ENCODE measurements at regions not wholly inside any gene's neighbourhood (a gene's known extent, or its start where the extent isn't known, plus 50 kb on each side); places are given as distances from the start of the nearest gene placed in this dataset.

DNA sequence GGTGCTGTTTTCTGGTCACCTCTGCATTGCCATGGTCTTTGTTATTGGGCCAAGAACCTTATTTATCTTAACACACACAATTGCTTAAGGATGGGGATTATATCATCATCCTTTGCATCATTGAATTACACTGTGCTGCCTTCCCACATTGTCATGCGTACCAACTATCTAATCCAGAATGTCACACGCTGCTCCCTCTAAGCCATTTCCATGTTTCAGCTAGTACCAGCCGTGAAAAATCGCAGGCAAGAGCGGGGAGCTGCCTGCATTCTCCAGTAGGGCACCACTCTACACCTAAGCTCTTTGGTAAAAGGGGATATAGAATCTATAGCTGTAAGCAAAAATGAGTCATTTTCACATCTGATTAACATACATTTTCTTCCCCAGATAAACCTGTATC is 277.0 kb downstream of the PRL start:
- no peaks in the 10 kb centered on the region for H3K27me3 Mint-ChIP-seq
- peaks cover 2% of the 10 kb centered on the region for H3K36me3 Mint-ChIP-seq
- peaks cover 8% of the 10 kb centered on the region for H3K9me3 Mint-ChIP-seq (ENCODE audit: low read depth)
- no peak overlapping the region for H3K4me3 Mint-ChIP-seq
- no peak overlapping the region for H3K27ac Mint-ChIP-seq
- H3K4me1 Mint-ChIP-seq (ENCODE audit: low read depth): no peaks in the 10 kb centered on the region

DNA sequence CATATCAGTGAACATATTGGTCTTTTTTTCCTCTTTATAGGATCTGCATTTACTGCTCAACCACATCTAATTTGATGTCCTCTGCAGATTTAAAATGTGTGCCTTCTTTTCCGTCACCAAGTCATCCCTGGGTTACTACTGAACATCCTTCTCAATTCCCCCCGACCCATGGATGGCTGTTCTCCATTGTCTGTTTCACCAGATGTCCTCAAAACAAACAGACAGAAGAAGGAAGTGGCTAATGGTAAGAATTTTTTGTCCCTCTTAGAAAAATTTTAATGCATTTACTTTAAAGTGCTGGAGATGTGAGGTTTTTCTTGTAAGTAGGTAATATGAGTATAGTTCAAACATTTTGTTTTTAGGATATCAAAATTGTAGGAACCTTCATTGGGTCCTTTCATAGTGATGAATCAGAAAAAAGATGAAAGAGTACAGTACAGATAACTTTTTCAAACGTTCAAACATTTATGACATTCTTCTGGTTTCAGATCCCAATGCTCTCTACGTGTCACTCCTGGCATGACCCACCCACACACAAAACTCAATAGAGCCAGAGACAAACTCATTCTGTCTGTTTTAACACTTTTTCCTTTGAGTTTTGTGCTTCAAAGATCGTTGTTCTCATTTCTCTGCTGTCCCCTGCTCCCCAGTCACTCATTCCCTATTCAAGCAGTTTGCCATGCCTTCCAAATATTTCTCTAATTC is 276.4 kb downstream of the PRL start:
- peaks cover 2% of the 10 kb centered on the region for H3K36me3 Mint-ChIP-seq
- peaks cover 8% of the 10 kb centered on the region for H3K9me3 Mint-ChIP-seq (ENCODE audit: low read depth)
- H3K27me3 Mint-ChIP-seq: no peaks in the 10 kb centered on the region
- no peak overlapping the region for H3K27ac Mint-ChIP-seq
- peaks cover 4% of the 10 kb centered on the region for H3K4me1 Mint-ChIP-seq (ENCODE audit: low read depth)
- H3K4me3 Mint-ChIP-seq: no peak overlapping the region

DNA sequence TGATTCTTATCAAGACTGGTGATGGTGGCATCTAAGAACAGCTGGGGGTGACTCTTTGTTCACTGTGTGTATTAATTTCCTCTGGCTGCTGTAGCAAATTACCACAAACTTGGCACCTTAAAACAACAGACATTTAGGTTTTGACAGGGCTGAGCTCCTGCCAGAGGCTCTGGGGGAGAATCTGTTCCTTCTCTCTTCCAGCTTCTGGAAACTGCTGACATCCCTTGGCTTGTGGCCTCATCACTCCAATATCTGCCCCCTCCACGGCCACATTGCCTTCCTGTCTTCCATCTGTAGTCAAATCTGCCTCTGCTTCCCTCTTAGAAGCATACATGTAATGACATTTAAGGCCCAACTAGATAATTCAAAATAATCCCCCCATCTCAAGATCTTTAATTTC is 274.9 kb downstream of the PRL start:
- Mint-ChIP-seq H3K36me3 (peaks cover 2% of the 10 kb centered on the region), H3K27me3 (no peaks in the 10 kb centered on the region), H3K4me1 (ENCODE audit: low read depth) (peaks cover 14% of the 10 kb centered on the region), H3K27ac (no peak overlapping the region), H3K9me3 (ENCODE audit: low read depth) (peaks cover 8% of the 10 kb centered on the region), H3K4me3 (no peak overlapping the region)

DNA sequence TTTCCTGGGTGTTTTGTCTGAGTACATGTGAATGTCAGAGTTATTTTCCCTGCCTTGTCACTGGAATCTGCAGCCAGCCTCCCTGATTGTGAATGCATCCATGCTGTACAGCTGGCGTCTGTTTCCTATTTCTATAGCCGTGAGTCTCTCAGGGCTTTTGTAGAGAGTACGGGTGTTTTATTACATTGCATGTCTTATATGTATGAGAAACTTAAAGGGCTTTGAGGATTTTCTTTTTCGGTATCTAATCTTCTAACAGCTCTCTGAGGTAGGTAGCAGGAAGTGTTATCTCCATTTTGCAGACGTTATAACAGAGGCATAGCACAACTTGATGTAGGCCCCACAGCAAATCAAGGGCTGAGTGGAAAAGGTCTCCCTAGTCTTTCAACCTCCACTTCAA is 272.9 kb downstream of the PRL start:
- H3K4me1 Mint-ChIP-seq (ENCODE audit: low read depth): peaks cover 24% of the 10 kb centered on the region
- H3K36me3 Mint-ChIP-seq: peaks cover 2% of the 10 kb centered on the region
- H3K27ac Mint-ChIP-seq: no peak overlapping the region
- H3K4me3 Mint-ChIP-seq: no peak overlapping the region
- no peaks in the 10 kb centered on the region for H3K27me3 Mint-ChIP-seq
- peaks cover 8% of the 10 kb centered on the region for H3K9me3 Mint-ChIP-seq (ENCODE audit: low read depth)

DNA sequence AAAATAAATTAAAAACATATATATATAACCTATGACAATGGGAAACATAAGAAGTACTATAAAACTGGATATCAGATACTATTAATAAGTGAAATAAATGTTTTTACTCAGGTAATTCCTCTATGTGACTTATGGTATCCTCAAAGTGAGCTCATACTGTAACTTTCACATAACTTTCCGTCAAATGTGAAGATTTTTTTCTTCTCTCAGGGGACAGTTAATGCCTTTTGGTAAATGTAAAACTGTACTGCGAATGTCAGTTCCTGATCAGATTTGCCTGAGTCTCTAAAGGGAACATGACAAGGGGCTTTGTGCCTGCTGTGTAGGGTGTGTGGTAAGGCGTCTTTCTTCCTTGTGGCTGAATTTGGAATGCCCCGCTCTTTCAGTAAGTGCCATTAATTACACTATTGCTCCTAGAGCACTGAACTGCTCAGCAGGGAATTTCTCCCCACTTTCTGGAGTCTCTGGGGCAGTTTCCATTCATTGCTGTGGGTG is 271.8 kb downstream of the PRL start:
- Mint-ChIP-seq H3K4me1 (ENCODE audit: low read depth) (peaks cover 28% of the 10 kb centered on the region), H3K9me3 (ENCODE audit: low read depth) (peaks cover 8% of the 10 kb centered on the region), H3K27ac (no peak overlapping the region), H3K27me3 (no peaks in the 10 kb centered on the region), H3K4me3 (no peak overlapping the region), H3K36me3 (peaks cover 2% of the 10 kb centered on the region)

DNA sequence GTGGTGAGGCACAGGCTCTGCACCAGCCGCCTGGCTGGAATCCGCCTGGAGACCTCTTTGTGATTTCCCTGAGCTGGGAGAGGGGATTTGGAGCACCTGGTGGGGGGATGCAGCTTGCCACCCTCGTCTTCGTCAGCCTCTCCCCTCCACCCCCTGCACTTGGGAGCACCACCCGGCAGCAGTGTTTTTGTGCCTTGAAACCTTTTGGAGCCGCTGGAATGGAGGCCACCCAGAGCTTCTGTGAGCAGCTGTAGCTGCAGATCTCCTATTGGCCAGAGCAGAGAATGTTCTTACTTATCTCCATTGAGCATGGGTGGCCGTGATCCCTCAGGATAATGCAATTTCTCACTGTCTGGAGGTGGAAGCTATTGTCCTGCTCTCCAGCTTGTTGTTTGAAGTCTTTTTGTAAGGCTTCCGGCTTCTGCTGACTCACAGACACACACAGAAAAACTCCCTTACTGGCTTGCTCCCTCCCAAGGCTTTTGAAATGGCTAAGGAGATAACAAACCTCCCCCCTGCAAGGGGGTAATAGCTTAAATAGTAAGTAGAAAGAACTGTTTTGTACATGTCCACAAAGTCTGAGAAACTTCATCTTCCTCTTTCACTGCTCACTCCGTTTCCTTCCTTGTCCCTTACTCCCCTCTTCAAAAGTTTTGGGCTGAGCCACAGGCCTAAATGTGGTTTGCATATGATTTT is 271.2 kb downstream of the PRL start:
- Mint-ChIP-seq H3K9me3 (ENCODE audit: low read depth) (peaks cover 8% of the 10 kb centered on the region), H3K27me3 (no peaks in the 10 kb centered on the region), H3K4me3 (no peak overlapping the region), H3K4me1 (ENCODE audit: low read depth) (peaks cover 28% of the 10 kb centered on the region), H3K27ac (no peak overlapping the region), H3K36me3 (peaks cover 2% of the 10 kb centered on the region)

DNA sequence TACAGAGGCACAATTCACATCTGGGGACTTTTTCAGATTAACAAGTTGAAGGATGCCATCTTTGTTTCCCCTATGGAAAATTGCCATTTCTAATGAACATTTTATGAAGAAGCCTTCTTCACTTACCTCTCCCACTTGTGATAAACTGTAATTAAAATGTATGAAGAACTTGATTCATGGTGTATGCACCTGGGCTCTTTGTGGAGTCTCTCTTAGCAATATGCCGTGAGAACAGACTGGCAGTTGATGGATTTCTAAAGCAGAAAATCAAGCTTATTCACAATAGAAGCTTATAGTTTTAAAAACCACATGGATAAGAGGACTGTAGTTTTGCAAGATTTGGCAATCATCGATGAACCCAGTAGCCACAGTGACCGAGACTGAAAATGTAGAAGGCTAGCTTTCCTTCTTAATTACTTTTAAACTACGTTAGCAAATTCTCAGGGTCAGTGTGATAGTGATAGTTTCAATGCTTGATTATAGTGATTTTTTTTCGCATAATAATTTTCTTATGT is 270.6 kb downstream of the PRL start:
- Mint-ChIP-seq H3K9me3 (ENCODE audit: low read depth) (peaks cover 8% of the 10 kb centered on the region), H3K4me1 (ENCODE audit: low read depth) (peaks cover 28% of the 10 kb centered on the region), H3K27ac (no peak overlapping the region), H3K27me3 (no peaks in the 10 kb centered on the region), H3K36me3 (peaks cover 2% of the 10 kb centered on the region), H3K4me3 (no peak overlapping the region)

DNA sequence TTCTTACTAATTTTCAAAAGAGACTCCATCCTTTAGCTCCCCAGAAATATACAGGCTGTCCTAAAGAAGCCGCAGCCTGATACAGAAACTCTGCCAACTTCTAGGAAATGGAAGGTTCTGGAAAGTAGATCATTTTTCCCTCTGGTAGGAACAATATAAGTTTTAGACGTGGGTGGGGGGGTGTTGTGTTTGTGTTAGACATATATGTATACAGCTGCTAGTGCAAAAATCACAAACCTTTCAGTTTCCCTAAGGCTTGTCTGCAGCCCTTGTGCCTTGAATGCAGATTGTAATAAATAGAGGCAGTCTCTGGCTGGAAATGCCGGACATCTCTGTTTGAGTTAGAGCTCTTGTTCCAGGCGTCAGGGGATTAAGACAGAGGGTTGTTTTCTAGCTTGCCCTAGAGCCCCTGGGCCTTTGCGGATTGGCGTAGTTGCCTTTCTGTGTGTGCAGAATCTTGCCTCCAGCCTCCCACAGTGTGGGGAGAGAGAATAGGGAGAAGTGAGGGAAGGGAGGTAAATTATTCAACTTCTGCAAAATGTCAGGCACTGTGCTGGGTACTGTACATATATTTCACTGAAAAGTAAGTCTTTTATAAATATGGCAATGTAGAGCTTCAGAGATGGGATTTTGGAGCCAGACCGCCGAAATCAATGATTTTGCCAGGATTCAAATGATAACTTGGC is 269.7 kb downstream of the PRL start:
- Mint-ChIP-seq H3K27me3 (no peaks in the 10 kb centered on the region), H3K27ac (no peak overlapping the region), H3K36me3 (peaks cover under 1% of the 10 kb centered on the region), H3K4me3 (no peak overlapping the region), H3K9me3 (ENCODE audit: low read depth) (peaks cover 5% of the 10 kb centered on the region), H3K4me1 (ENCODE audit: low read depth) (peaks cover 28% of the 10 kb centered on the region)

DNA sequence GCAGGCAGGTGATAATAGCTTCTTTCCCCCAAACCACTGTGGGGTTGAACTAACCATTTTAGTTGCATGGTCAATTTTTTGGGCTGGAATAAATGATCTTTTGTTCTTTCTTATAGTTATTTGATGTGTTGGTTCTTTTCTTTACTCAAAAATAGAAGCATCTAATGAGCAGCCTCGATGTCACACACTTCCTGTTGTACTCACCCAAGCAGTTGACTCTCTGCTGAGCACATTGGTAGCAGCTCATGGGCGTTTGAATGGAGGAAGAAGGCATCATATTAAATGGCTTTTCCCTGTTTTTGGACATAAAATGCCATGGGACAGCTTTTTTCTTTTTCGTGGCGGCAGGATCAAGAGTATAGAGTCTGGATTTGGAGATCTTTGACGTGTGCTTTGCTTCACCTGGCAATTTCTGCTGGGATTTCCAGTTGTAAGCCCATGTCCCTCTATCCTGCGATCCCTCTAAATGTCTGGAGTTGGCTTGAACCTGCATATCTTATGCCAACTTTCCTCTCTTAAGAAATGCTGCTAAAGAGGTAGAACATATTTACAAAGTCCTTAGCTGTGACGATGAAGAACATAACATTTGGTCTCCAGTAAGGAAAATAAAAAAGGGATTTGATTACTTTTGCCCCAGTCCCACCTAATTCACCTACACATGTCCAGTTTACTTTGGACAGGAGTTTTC is 268.3 kb downstream of the PRL start:
- Mint-ChIP-seq H3K27me3 (no peaks in the 10 kb centered on the region), H3K27ac (no peak overlapping the region), H3K4me3 (no peak overlapping the region), H3K9me3 (ENCODE audit: low read depth) (no peaks in the 10 kb centered on the region), H3K4me1 (ENCODE audit: low read depth) (peaks cover 28% of the 10 kb centered on the region), H3K36me3 (no peaks in the 10 kb centered on the region)

DNA sequence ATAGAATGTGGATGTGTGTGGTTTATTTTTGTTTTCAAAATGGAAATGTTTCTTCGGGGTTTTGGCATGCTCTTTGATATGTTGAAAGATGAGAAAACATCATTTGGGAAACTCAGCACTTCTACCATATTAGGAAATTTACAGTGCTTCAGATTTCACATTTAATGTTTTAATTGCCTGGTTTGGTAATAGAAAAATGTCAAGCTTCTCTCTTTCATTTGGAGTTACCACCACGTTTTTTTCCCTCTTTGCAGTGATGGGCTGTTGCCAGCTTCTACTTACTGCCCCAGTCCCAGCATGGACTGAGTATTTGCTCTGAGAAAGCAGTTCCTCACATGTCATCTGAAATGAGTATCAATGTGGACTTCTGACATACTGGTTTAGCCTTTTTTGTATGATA is 267.7 kb downstream of the PRL start:
- Mint-ChIP-seq H3K27ac (no peak overlapping the region), H3K27me3 (no peaks in the 10 kb centered on the region)

DNA sequence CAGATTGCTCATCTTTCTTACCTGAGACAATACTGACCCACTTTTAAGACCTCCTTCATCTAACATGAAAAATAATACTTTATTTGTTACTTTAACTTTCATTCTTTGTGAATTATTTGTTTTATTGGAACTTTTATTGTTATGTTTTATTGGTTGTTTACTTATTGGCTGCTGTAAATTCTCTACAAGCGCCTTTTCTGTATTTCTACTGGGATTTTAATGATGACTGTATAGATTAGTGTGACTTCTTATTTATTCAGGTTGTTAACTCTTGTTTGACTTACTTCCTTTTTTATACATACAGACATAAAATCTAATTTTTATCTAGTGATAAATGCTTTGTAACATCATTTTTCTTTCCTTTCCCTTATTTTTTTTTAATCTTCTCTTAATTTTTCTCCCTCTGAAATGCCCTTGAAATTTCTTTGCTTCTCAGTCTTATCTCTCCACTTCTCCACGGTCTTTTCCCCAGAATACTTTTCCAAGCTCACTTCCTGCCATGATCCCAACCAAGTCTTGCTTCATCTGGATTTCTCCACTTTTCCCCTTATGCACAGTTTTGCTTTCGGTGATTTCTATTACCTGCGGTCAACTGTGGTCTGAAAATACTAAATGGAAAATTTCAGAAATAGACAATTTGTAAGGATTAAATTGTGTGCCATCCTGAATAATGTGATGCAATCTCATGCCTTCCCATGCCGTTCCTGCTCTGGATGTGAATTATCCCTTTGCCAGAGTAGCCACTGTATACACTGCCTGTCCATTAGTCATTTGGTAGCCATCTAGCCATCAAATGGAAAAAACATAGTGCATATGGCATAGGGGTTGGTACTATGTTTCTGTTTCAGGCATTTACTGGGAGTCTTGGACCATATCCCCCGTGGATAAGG is 265.9 kb downstream of the PRL start:
- H3K4me3 Mint-ChIP-seq: no peak overlapping the region
- H3K27me3 Mint-ChIP-seq: no peaks in the 10 kb centered on the region
- peaks cover 20% of the 10 kb centered on the region for H3K4me1 Mint-ChIP-seq (ENCODE audit: low read depth)
- H3K9me3 Mint-ChIP-seq (ENCODE audit: low read depth): no peaks in the 10 kb centered on the region
- no peak overlapping the region for H3K27ac Mint-ChIP-seq
- no peaks in the 10 kb centered on the region for H3K36me3 Mint-ChIP-seq

More for the DNA sequence above, 267.7 kb downstream of the PRL start:
- Mint-ChIP-seq H3K4me3 (no peak overlapping the region), H3K36me3 (no peaks in the 10 kb centered on the region), H3K4me1 (ENCODE audit: low read depth) (peaks cover 28% of the 10 kb centered on the region), H3K9me3 (ENCODE audit: low read depth) (no peaks in the 10 kb centered on the region)

DNA sequence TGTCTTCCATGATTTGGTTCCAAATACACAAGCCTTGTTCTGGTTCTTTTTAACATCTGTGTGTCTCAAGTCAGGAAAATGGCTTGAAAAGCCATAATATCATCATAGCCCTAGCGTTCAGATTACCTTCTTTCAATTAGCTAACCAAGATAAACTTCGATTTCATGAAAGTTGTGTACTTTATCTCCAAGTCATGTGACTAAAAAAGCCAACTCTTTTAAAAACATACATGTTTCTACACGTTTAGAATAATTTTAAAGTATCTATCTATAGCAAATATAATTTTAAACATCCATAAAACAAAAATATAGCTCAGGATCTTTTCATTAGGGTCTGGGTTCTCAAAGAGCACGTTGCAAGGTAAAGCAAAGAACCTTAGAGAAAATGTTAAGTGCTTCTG is 261.1 kb downstream of the PRL start:
- Mint-ChIP-seq H3K9me3 (ENCODE audit: low read depth) (peaks cover 8% of the 10 kb centered on the region), H3K36me3 (no peaks in the 10 kb centered on the region), H3K4me3 (no peak overlapping the region), H3K4me1 (ENCODE audit: low read depth) (no peaks in the 10 kb centered on the region), H3K27me3 (no peaks in the 10 kb centered on the region), H3K27ac (no peak overlapping the region)

DNA sequence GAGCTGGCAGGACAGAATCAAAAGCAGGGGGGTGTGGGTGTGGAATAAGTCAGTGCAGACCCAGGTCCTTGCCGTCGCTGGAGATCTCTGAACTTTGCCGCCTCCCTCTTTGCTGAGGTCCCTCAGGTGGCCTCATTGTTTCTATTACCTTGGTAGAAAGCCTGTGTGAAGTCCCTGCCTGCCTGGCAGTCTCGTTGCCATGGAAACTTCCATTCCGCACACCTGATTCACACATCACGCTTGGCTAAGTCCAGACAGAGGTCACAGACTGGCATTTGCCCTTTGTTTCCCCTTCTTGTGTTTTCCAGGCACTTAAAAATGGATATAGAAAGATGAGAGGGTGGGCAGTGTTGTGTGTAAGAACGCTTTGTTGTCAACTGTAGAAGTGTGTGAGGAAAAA is 260.6 kb downstream of the PRL start:
- Mint-ChIP-seq H3K9me3 (ENCODE audit: low read depth) (peaks cover 8% of the 10 kb centered on the region), H3K27me3 (no peaks in the 10 kb centered on the region), H3K36me3 (no peaks in the 10 kb centered on the region), H3K27ac (no peak overlapping the region), H3K4me3 (no peak overlapping the region), H3K4me1 (ENCODE audit: low read depth) (no peaks in the 10 kb centered on the region)

DNA sequence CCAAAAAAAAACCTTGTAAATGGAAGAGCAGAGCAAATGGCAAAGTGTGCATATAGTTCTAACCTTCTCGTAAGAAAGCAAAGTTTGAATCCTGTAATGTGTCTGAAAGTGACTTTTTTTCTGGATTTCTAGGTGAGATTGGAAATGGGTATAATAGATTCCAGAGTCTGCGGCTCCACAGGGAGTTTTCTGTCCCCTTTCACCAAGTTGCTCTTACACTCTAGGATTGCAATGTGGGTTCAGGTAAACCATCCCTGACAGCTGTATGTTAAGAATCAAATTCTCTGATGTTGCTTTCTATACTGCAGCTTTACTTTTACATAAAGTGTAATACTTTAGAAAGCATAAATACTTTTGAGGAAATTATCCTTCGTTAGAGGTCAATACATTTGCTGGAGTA is 260.1 kb downstream of the PRL start:
- Mint-ChIP-seq H3K4me1 (ENCODE audit: low read depth) (no peaks in the 10 kb centered on the region), H3K4me3 (no peak overlapping the region), H3K36me3 (no peaks in the 10 kb centered on the region), H3K27ac (no peak overlapping the region), H3K9me3 (ENCODE audit: low read depth) (peaks cover 8% of the 10 kb centered on the region), H3K27me3 (no peaks in the 10 kb centered on the region)
